Hepatocyte (in vitro differentiated cells): ENCODE measurements at regions not wholly inside any gene's neighbourhood (a gene's known extent, or its start where the extent isn't known, plus 50 kb on each side); places are given as distances from the start of the nearest gene placed in this dataset.

ENCODE experiments used
- EZH2 ChIP-seq: fragments of 200-600 bp; sonication (generic); IDR thresholded peaks from 2 replicates; pipeline ENCODE4 v1.6.1; 2016; ENCODE audit warnings: antibody characterized with exemption, mild to moderate bottlenecking, borderline replicate concordance
- EZH2phosphoT487 ChIP-seq: fragments of 200-600 bp; sonication (generic); IDR thresholded peaks from one replicate; pipeline ENCODE4 v1.6.1; 2018; ENCODE audit warnings: antibody characterized with exemption, mild to moderate bottlenecking, low read depth, moderate library complexity; ENCODE audit not compliant: unreplicated experiment, severe bottlenecking
- TF ChIP-seq, protein P1 (sequence below): fragments of 200-600 bp; sonication (generic); IDR thresholded peaks from 2 replicates; pipeline ENCODE4 v1.5.1; 2016; ENCODE audit warnings: antibody characterized with exemption, mild to moderate bottlenecking; ENCODE audit not compliant: poor library complexity

DNA sequence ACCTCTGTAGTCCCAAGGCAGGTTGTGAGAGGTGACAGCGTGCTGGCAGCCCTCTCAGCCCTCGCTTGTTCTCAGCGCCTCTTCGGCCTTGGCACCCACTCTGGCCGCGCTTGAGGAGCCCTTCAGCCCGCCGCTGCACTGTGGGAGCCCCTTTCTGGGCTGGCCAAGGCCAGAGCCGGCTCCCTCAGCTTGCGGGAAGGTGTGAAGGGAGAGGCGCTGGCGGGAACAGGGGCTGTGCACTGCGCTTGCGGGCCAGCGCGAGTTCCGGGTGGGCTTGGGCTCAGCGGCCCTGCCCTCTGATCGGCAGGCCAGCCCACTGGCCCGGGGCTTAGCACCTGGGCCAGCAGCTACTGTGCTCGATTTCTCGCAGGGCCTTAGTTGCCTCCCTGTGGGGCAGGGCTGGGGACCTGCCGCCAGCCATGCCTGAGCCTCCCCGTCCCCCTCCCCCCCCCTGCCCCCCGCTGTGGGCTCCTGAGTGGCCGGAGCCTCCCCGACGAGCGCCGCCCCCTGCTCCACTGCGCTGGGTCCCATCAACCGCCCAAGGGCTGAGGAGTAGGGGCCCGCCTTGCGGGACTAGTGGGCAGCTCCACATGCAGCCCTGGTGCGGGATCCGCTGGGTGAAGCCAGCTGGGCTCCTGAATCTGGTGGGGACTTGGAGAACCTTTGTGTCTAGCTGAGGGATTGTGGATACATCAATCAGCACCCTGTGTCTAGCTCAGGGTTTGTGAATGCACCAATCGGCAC, 347.6 kb downstream of the KLHL13 start:
- TF ChIP-seq, protein P1, sequence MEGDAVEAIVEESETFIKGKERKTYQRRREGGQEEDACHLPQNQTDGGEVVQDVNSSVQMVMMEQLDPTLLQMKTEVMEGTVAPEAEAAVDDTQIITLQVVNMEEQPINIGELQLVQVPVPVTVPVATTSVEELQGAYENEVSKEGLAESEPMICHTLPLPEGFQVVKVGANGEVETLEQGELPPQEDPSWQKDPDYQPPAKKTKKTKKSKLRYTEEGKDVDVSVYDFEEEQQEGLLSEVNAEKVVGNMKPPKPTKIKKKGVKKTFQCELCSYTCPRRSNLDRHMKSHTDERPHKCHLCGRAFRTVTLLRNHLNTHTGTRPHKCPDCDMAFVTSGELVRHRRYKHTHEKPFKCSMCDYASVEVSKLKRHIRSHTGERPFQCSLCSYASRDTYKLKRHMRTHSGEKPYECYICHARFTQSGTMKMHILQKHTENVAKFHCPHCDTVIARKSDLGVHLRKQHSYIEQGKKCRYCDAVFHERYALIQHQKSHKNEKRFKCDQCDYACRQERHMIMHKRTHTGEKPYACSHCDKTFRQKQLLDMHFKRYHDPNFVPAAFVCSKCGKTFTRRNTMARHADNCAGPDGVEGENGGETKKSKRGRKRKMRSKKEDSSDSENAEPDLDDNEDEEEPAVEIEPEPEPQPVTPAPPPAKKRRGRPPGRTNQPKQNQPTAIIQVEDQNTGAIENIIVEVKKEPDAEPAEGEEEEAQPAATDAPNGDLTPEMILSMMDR = no peak
- no peak for TF ChIP-seq EZH2
- TF ChIP-seq EZH2phosphoT487 = no peak
